CD4-positive, CD25-positive, alpha-beta regulatory T cell (primary cell): ENCODE measurements at regions not wholly inside any gene's neighbourhood (a gene's known extent, or its start where the extent isn't known, plus 50 kb on each side); places are given as distances from the start of the nearest gene placed in this dataset.
A peak's percentile ranks its signal among the peaks of the same experiment; 100 is the strongest.

ENCODE experiments used
- ATAC-seq, 2 donors: fragments of 150-1000 bp; cut with Tn5 transposase; one replicate each; pipeline ENCODE4 v1.10.0; 2021; ENCODE audit warnings: low read depth in 2 of 2, moderate number of reproducible peaks in 2 of 2, moderate library complexity in 1 of 2
- DNase-seq, 3 donors: peaks; one replicate each; pipeline versions ENCODE4 v3.0.0 to v3.0.0-alpha.2; 2012 to 2022; ENCODE audit warnings: mixed read lengths in 1 of 3
- H3K27ac ChIP-seq: one replicate; pipeline ENCODE4 v1.7.0; 2013; ENCODE audit warnings: mild to moderate bottlenecking, low read length; ENCODE audit not compliant: insufficient read depth, poor library complexity, severe bottlenecking
- H3K27me3 ChIP-seq: one replicate; pipeline ENCODE4 v1.7.0; 2013; ENCODE audit warnings: low read length; ENCODE audit not compliant: control insufficient read depth, insufficient read depth
- H3K36me3 ChIP-seq: one replicate; pipeline ENCODE4 v1.7.0; 2013; ENCODE audit warnings: mild to moderate bottlenecking, low read length, moderate library complexity; ENCODE audit not compliant: control insufficient read depth, insufficient read depth
- H3K4me1 ChIP-seq: 2 replicates; pipeline ENCODE4 v1.7.0; 2013; ENCODE audit warnings: mild to moderate bottlenecking, low read length; ENCODE audit not compliant: insufficient read depth, control insufficient read depth, poor library complexity, severe bottlenecking
- H3K4me3 ChIP-seq: one replicate; pipeline ENCODE4 v1.7.0; 2013; ENCODE audit warnings: low read depth, mild to moderate bottlenecking, low read length, moderate library complexity
- H3K9me3 ChIP-seq, 2 experiments: 1 replicate in 1 of 2; 2 replicates in 1 of 2; pipeline ENCODE4 v1.7.0; 2013; ENCODE audit warnings: low read length in 2 of 2, mild to moderate bottlenecking in 1 of 2, moderate library complexity in 1 of 2; ENCODE audit not compliant: control insufficient read depth in 2 of 2
- H3K27ac Mint-ChIP-seq, 3 donors: one replicate each; pipeline ENCODE4 v1.8.0; 2020 to 2022; ENCODE audit warnings: mild to moderate bottlenecking in 3 of 3, mixed read lengths in 3 of 3, moderate library complexity in 2 of 3
- H3K27me3 Mint-ChIP-seq: one replicate; pipeline ENCODE4 v1.8.0; 2022; ENCODE audit warnings: mild to moderate bottlenecking, mixed read lengths
- H3K36me3 Mint-ChIP-seq: one replicate; pipeline ENCODE4 v1.8.0; 2020; ENCODE audit warnings: mixed read lengths
- H3K4me1 Mint-ChIP-seq, 4 donors: one replicate each; pipeline ENCODE4 v1.8.0; 2020 to 2022; ENCODE audit warnings: mixed read lengths in 4 of 4, mild to moderate bottlenecking in 1 of 4
- H3K4me3 Mint-ChIP-seq, 4 donors: one replicate each; pipeline ENCODE4 v1.8.0; 2020 to 2022; ENCODE audit warnings: mild to moderate bottlenecking in 4 of 4, mixed read lengths in 4 of 4, moderate library complexity in 3 of 4
- H3K9me3 Mint-ChIP-seq, 7 donors: one replicate each; pipeline ENCODE4 v1.8.0; 2020 to 2022; ENCODE audit warnings: mixed read lengths in 7 of 7, mild to moderate bottlenecking in 3 of 7, moderate library complexity in 2 of 7

DNA sequence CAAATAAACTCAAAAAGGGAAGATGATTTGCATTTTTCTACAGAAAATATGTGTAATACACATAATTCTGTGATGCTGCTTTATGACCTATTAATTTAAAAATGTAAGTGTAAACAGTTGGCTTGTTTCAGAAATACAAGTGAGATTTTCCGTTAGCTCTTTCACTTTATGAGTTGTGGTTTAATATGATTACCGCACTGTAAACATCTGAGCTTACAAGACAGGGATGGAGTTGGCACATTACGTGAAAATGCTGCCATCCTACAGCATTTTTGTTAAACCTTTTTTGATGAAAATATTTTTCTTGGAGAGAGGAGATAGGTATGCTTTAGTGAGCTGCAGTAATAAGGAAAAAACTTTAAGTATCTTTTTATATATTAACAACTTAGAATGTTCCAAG is 426.8 kb upstream of the ADAMTS5 start:
- no peak overlapping the region for H3K4me3 Mint-ChIP-seq
- no peaks in the 10 kb centered on the region for H3K27me3 Mint-ChIP-seq
- DNase-seq: no peak
- no peaks in the 10 kb centered on the region for H3K4me1 Mint-ChIP-seq
- no peaks in the 10 kb centered on the region for H3K36me3 Mint-ChIP-seq
- Histone ChIP-seq H3K36me3 (no peaks in the 10 kb centered on the region), H3K4me1 (no peaks in the 10 kb centered on the region), H3K27me3 (no peaks in the 10 kb centered on the region), H3K27ac (no peak overlapping the region), H3K4me3 (no peak overlapping the region), H3K9me3 (no peaks in the 10 kb centered on the region)
- ATAC-seq: no peak
- peaks cover 0 to 13% (median 3%) of the 10 kb centered on the region in 7 donors for H3K9me3 Mint-ChIP-seq
- H3K27ac Mint-ChIP-seq: no peak overlapping the region

DNA sequence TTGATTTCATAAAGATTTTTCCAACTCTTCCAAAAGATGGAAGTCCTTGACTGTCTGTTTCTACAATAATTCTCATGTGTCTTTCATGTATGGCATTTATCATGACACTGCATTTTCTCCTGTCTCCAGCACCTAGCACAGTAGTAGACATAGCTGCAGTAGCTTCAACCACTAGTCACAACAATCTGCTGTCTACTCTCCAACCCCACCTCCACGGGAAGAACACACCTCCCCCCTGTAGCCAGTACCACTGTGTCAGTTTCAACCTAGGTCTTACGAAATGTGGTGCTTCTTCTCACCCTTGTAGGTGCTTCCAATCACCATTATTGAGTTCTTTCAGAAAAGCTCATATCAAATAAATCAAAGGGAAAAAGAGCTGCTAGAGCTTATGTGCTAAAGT is 425.1 kb upstream of the ADAMTS5 start:
- no peak overlapping the region for H3K27ac Mint-ChIP-seq

DNA sequence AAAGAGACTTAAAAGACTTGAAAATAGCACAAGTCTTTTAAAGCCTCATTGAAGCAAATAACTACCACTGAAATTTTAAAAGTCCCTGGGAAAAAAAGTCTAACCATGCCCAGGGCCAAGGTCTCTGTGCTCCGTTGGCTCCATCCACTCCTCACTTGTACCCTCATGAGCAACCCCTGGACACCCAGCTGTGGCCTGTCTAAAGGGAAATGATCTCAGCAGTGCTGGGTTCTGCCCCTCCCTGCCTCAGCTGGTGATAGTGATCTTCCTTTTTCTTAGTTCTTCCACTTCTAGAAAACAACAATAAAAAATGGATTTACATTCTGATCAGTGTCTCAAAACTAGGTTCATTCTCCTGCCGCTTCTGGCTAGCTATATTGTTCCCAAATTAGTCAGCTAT is 423.5 kb upstream of the ADAMTS5 start:
- Histone ChIP-seq H3K27ac (no peak overlapping the region), H3K36me3 (no peaks in the 10 kb centered on the region), H3K4me3 (no peak overlapping the region), H3K9me3 (no peaks in the 10 kb centered on the region), H3K27me3 (no peaks in the 10 kb centered on the region), H3K4me1 (no peaks in the 10 kb centered on the region)
- no peak for DNase-seq
- H3K27ac Mint-ChIP-seq: no peak overlapping the region
- no peaks in the 10 kb centered on the region for H3K27me3 Mint-ChIP-seq
- H3K4me3 Mint-ChIP-seq: no peak overlapping the region
- H3K36me3 Mint-ChIP-seq: no peaks in the 10 kb centered on the region
- peaks cover 0 to 9% (median 4%) of the 10 kb centered on the region in 7 donors for H3K9me3 Mint-ChIP-seq
- no peaks in the 10 kb centered on the region for H3K4me1 Mint-ChIP-seq
- no peak for ATAC-seq

More for the DNA sequence above, 425.1 kb upstream of the ADAMTS5 start:
- no peaks in the 10 kb centered on the region for H3K27me3 Mint-ChIP-seq
- no peaks in the 10 kb centered on the region for H3K27me3 ChIP-seq
- H3K4me3 ChIP-seq: no peak overlapping the region
- peaks cover 0 to 13% (median 4%) of the 10 kb centered on the region in 7 donors for H3K9me3 Mint-ChIP-seq
- H3K36me3 ChIP-seq: no peaks in the 10 kb centered on the region
- no peak for DNase-seq
- no peaks in the 10 kb centered on the region for H3K4me1 ChIP-seq
- H3K4me1 Mint-ChIP-seq: no peaks in the 10 kb centered on the region
- H3K9me3 ChIP-seq: no peaks in the 10 kb centered on the region
- H3K4me3 Mint-ChIP-seq: no peak overlapping the region
- ATAC-seq: no peak
- no peaks in the 10 kb centered on the region for H3K36me3 Mint-ChIP-seq
- no peak overlapping the region for H3K27ac ChIP-seq

DNA sequence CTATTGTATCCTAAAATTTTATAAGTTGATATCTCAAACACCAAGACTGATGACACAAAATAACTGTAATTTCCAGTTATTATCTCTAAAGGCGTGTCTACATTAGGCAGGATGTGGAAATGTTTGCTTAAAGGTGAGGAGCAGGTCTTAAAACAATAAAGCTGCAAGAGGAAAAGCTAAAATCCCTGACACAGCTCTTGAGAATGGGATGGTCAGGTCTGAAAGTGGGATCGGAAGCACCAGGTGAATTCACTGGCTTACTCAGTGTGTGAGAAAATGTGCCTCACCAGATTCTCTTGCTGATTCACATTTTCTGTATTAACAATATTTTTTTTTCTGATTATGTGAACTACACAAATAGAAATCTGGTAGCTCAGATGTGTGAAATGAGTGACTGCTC is 421.9 kb upstream of the ADAMTS5 start:
- no peak for DNase-seq
- no peaks in the 10 kb centered on the region for H3K36me3 ChIP-seq
- H3K9me3 ChIP-seq: no peaks in the 10 kb centered on the region
- H3K36me3 Mint-ChIP-seq: no peaks in the 10 kb centered on the region
- no peak overlapping the region for H3K27ac Mint-ChIP-seq
- no peak overlapping the region for H3K4me3 ChIP-seq
- no peaks in the 10 kb centered on the region for H3K27me3 ChIP-seq
- H3K4me1 Mint-ChIP-seq: no peaks in the 10 kb centered on the region
- H3K27me3 Mint-ChIP-seq: no peaks in the 10 kb centered on the region
- H3K4me3 Mint-ChIP-seq: no peak overlapping the region
- peaks cover 0 to 9% (median 4%) of the 10 kb centered on the region in 7 donors for H3K9me3 Mint-ChIP-seq
- H3K4me1 ChIP-seq: no peaks in the 10 kb centered on the region
- no peak overlapping the region for H3K27ac ChIP-seq
- ATAC-seq: no peak

DNA sequence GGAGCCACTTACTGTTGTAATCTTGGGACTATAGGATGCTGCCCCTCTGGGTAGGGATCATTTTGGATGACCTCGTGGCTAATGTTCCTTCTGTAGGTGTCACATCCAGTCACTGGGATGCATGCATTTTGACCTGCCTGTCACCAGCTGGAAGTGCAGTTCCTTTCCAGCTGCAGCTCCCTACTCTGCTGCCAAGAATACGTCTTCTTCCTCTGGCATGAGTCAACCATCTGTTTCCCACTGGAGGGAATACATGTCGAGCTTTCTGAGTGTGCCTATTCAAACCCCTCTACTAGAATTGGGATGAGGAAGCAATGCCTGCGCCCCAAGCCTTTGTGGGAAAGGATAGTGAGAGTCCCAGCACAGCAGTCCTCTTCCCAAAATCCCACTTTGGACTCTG is 415.5 kb upstream of the ADAMTS5 start:
- Mint-ChIP-seq H3K4me3 (no peak overlapping the region), H3K9me3 (peaks cover 0 to 11% (median 4%) of the 10 kb centered on the region in 7 donors), H3K27ac (no peak overlapping the region), H3K36me3 (no peaks in the 10 kb centered on the region), H3K4me1 (no peaks in the 10 kb centered on the region), H3K27me3 (no peaks in the 10 kb centered on the region)
- no peaks in the 10 kb centered on the region for H3K36me3 ChIP-seq
- ATAC-seq (no peak), DNase-seq (no peak)
- no peak overlapping the region for H3K4me3 ChIP-seq
- H3K4me1 ChIP-seq: no peaks in the 10 kb centered on the region
- H3K27me3 ChIP-seq: no peaks in the 10 kb centered on the region
- no peak overlapping the region for H3K27ac ChIP-seq
- peaks cover 0 to 2% of the 10 kb centered on the region in 2 experiments for H3K9me3 ChIP-seq

DNA sequence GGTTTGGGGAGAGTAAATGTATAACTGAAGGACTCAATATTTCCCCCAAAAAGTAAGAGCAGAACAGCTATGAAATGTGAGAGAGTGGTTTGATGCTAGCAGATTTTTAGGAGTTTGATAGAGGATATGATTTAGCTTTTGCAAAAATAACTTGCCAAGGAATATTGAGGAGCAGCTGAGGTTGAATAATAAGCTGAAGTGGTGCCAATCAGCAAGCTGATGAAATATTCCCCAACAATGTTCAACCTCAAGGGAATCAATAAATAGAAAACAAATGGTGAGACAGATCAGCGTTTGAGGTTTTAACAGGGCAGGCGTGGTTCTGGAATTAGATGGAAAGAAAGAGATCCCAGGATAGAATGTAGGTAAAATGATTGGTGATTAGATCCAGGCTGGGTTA is 413.4 kb upstream of the ADAMTS5 start:
- H3K27ac ChIP-seq: no peak overlapping the region
- H3K4me3 ChIP-seq: no peak overlapping the region
- H3K36me3 ChIP-seq: no peaks in the 10 kb centered on the region
- Mint-ChIP-seq H3K27me3 (no peaks in the 10 kb centered on the region), H3K27ac (peak overlapping the region in 1 of 3 donors; percentile 50), H3K4me3 (peak overlapping the region in 1 of 4 donors; percentile 0), H3K36me3 (no peaks in the 10 kb centered on the region), H3K4me1 (no peaks in the 10 kb centered on the region), H3K9me3 (peaks cover 0 to 11% (median 3%) of the 10 kb centered on the region in 7 donors)
- H3K4me1 ChIP-seq: no peaks in the 10 kb centered on the region
- no peaks in the 10 kb centered on the region for H3K27me3 ChIP-seq
- DNase-seq: no peak
- peaks cover 0 to 2% of the 10 kb centered on the region in 2 experiments for H3K9me3 ChIP-seq
- ATAC-seq: no peak

DNA sequence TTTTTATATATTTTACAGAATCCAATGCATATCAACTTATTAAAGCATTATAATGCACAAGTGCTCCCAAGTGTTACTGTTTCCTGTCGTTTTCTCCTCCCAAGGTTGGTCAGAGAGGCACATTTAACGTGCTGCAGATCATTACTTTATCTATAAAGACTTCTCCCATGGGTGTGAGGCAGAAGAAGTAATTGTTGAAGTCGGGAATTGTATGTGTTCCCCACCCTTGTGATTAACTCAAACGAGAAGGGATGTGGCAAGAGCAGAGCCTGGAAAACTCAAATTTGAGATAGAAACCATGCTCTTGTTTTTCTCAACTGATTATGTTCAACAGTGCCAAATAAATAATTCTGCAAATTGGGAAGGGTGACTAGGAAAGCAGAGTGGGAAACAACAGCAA is 412.5 kb upstream of the ADAMTS5 start:
- DNase-seq: no peak
- H3K9me3 Mint-ChIP-seq: peaks cover 0 to 11% (median 3%) of the 10 kb centered on the region in 7 donors
- no peak overlapping the region for H3K4me3 Mint-ChIP-seq
- peaks cover 0 to 2% of the 10 kb centered on the region in 2 experiments for H3K9me3 ChIP-seq
- no peak for ATAC-seq
- H3K4me1 ChIP-seq: no peaks in the 10 kb centered on the region
- no peak overlapping the region for H3K4me3 ChIP-seq
- H3K4me1 Mint-ChIP-seq: no peaks in the 10 kb centered on the region
- H3K27me3 Mint-ChIP-seq: no peaks in the 10 kb centered on the region
- no peak overlapping the region for H3K27ac ChIP-seq
- peak overlapping the region in 1 of 3 donors; percentile 60 for H3K27ac Mint-ChIP-seq
- H3K27me3 ChIP-seq: no peaks in the 10 kb centered on the region
- H3K36me3 ChIP-seq: no peaks in the 10 kb centered on the region
- no peaks in the 10 kb centered on the region for H3K36me3 Mint-ChIP-seq

DNA sequence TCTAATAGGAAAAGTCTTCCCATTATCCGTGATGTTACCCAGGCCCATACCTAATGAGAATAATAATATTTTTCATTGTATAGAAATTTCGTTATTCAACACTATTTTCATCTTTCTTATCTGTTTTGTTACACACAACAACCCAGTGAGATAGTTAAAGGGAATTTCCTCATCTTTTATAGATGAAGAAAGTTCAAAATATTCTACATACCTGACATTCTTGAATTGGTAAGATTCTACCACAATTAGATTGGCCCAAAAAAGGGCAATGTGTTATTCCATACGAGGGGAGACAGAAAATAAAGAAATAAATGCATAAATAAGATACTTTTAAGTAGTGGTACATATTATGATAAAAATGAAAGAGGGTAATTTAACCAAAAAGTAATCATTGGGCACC is 405.5 kb upstream of the ADAMTS5 start:
- no peaks in the 10 kb centered on the region for H3K27me3 Mint-ChIP-seq
- no peaks in the 10 kb centered on the region for H3K4me1 Mint-ChIP-seq
- H3K36me3 Mint-ChIP-seq: no peaks in the 10 kb centered on the region
- H3K4me3 ChIP-seq: no peak overlapping the region
- no peaks in the 10 kb centered on the region for H3K27me3 ChIP-seq
- H3K27ac Mint-ChIP-seq: no peak overlapping the region
- ATAC-seq: no peak
- peaks cover 0 to 8% (median 4%) of the 10 kb centered on the region in 7 donors for H3K9me3 Mint-ChIP-seq
- no peak overlapping the region for H3K4me3 Mint-ChIP-seq
- H3K36me3 ChIP-seq: no peaks in the 10 kb centered on the region
- no peaks in the 10 kb centered on the region for H3K4me1 ChIP-seq
- H3K27ac ChIP-seq: no peak overlapping the region
- no peaks in the 10 kb centered on the region for H3K9me3 ChIP-seq
- DNase-seq: no peak
